Endometrial microvascular endothelial cells (primary cell): ENCODE measurements at regions not wholly inside any gene's neighbourhood (a gene's known extent, or its start where the extent isn't known, plus 50 kb on each side); places are given as distances from the start of the nearest gene placed in this dataset.
"Not testable (repeated sequence)": the region's sequence is repeated elsewhere in the genome, so short reads cannot be mapped to it uniquely, and the experiment has no call there.

Experiments used
- in situ Hi-C: cut with HindIII; loops from 2 replicates; pipeline ENCODE4 v1.10.0; 2017; ENCODE audit warnings: low sequenced_read_pairs, low pct_unique_long_range_greater_than_20kb; ENCODE audit errors: inconsistent ontology term

DNA sequence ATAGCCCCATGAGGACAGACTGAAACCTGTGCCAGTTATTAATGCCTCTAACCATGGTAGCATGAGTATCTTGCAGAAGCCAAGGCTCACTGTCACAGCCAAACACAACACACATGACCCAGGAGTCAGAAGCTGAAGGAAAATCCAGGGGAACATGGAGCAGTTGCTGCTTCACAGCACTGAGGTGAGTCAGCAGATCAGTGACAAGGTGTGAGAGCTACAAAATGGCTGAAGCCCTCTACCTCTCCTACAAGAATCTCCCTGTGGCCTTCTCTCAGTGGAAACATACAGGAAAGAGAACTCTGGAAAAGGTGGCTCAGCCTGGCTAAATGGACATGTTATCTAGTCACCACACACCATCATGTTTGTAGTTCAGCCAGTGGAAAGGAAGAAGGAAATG, 93.5 kb downstream of the NAB1 start:
- in situ Hi-C loops, result no loop called here

GRCh38 chr2:190744041-190744440, 95.2 kb downstream of the NAB1 start:
- in situ Hi-C loops, result no loop called here

- in situ Hi-C loops, result no loop called here
Observed at GRCh38 chr2:190746971-190747761, 98.3 kb downstream of the NAB1 start.

DNA sequence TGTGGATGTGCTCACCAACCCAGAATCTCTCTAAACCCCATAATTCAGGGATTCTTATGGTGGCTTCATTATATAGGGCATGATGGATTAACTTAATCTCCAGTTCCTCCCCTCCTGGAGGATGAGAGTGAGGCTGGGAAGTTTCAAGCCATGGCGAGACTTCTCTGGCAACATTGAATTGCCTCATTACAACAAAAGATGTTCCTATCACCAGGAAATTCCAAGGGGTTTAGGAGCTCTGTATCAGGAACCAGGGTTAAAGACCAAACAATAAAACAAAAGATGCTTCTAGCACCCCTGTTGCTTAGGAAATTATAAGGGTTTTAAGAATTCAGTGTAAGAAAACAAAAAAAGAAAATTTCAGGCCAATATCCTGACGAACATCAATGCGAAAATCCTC, 100.1 kb downstream of the NAB1 start:
- in situ Hi-C loops, result no loop called here

DNA sequence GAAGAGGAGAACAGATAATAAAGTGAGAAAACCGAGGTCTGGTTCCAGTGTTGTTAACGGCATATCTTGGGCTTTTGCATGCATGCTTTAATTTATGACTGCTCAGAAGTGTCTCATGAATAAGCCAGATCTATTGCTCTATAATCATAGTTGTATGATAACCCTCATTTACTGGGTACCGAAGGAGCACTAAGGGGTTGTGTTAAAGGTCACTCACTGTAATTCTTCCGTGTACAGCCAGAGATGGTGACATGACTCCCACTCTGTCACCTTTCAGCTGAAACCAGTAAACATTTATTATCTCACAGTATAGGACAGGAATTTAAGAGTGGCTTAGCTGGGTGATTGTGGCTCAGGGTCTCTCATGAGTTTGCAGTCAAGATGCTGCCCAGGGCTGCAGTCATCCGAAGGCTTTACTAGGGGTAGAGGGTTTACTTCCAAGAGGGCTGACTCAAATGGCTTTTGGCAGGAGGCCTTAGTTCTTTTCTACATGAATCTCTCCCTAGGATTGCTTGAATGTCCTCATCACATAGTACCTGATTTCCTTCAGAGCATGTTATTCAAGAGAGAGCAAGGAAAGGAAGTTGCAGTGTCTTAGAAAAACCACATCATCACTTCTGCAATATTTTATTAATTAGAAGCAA, 107.0 kb downstream of the NAB1 start:
- in situ Hi-C loops, result no loop called here

DNA sequence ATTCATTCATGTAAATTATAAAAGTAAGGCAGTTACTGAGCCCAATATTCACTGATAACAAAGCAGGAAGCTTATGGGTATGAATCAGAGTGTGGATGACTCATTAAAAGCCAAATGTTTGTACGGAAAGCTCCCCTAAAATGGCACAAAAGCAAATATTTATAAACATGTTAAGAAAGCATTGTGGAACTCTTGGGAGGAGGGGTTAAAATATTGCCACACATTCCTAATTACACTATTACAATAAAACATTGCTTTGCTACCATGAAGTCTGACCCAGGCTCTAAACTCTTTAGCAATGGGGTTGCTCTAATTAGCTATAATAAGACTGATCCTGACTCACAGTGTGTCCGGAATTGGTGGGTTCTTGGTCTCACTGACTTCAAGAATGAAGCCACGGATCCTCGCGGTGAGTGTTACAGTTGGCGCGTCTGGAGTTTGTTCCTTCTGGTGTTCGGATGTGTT, 110.9 kb downstream of the NAB1 start:
- in situ Hi-C loops, result no loop called here

DNA sequence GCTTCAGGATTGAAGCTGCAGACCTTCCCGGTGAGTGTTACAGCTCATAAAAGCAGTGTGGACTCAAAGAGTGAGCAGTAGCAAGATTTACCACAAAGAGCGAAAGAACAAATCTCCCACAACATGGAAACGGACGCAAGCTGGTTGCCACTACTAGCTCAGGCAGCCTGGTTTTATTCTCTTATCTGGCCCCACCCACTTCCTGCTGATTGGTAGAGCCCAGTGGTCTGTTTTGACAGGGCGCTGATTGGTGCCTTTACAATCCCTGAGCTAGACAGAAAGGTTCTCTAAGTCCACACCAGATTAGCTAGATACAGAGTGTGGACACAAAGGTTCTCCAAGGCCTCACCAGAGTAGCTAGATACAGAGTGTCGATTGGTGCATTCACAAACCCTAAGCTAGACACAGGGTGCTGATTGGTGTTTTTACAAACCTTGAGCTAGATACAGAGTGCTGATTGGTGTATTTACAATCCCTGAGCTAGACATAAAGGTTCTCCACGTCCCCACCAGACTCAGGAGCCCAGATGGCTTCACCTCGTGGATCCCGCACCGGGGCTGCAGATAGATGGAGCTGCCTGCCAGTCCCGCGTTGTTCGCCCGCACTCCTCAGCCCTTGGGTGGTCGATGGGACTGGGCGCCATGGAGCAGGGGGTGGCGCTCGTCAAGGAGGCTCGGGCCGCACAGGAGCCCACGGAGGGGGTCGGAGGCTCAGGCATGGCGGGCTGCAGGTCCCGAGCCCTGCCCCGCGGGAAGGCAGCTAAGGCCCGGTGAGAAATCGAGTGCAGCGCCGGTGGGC, 111.7 kb downstream of the NAB1 start:
- in situ Hi-C loops, result not testable (repeated sequence)

DNA sequence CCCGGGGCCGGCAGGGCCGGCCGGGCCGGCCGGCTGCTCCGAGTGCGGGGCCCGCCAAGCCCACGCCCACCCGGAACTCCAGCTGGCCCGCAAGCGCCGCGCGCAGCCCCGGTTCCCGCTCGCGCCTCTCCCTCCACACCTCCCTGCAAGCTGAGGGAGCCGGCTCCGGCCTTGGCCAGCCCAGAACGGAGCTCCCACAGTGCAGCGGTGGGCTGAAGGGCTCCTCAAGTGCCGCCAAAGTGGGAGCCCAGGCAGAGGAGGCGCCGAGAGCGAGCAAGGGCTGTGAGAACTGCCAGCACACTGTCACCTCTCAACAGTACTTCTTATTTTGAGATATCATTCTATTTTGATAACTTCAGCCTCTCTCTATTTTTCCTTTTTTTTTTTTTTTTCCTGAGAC, 112.3 kb downstream of the NAB1 start:
- in situ Hi-C loops, result not testable (repeated sequence)

- in situ Hi-C loops, result no loop called here
Observed at GRCh38 chr2:190762566-190762965, 113.7 kb downstream of the NAB1 start.

GRCh38 chr2:190763100-190763499, 114.2 kb downstream of the NAB1 start:
- in situ Hi-C loops, result no loop called here

DNA sequence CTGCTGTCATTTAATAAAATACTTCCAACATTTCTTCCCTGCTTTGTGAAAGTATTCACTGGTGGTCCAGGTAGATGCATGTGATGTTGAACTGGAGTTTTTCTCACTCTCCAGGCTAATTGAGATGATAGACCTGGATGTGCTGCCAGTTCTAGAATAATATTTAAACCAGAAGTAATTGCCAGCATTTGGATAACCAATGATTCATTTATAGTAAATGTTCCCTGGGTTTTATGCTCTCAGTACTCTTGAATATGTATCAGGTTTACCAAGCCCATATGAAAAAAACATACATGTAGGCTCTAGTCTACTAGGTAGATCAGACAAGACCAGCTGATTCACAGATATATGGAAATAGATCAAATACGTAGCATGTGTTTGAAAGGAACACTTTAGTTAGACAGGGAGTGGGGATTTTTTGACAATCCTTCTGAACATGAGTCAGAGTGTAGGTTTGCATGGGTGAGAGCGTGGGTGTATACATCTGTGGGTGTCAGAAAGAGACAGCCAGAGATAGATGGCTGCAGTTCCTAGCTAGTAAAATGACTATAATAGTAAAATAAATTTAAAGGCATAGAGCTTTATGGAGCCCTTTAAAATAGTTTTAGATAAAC, 115.1 kb downstream of the NAB1 start:
- in situ Hi-C loops, result no loop called here

DNA sequence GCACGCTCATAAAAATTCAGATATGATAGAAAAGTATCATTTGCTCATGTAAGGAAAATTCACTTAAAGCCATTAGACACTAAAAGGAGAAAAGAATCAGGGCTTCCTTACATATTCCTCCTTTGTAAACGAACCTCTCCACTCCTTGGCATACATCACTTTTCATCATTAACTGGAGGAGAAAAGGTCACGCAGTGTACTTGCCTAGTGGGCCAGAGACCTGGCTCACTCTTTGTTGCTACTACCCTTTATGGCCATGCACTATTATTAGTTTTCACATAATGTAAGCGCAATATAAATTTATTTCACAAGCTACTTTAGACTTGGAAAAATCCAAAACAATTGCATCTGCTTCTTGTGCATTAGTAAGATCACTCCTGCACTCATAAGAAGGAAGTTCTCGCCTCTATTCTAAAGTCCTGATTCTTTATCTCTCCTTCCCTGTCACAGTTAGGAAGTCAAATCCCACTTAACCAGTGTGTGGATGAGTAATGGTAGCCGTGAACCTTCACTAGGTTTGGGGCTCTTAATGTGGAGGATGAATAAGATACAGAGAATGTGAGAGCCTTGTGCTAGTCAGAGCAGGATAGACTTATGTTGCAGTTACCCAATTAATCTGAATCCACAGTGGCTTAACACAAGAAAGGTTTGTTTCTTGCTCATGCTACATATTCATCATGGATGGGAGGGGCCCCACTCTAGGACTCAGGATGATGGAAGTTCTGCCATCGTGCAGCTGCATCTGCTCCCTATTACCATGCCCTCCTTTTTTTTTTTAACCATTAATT, 115.0 kb upstream of the GLS start:
- in situ Hi-C loops, result no loop called here

DNA sequence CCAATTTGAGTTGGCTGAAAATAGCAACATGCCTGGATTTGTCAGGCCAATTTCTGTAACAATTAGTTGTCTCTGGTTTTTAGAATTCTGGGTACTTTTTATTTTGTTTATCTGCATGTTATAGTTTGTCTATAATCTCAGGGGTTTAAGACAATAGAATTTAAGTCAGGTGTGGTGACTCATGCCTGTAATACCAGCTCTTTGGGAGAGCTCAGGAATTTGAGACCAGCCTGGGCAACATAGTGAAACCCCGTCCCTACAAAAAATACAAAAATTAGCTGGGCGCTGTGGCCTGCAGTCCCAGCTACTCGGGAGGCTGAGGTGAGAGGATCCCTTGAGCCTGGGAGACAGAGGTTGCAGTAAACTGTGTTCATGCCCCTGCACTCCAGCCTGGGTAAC, 114.4 kb upstream of the GLS start:
- in situ Hi-C loops, result no loop called here

GRCh38 chr2:190766595-190766994, 114.0 kb upstream of the GLS start:
- in situ Hi-C loops, result no loop called here

DNA sequence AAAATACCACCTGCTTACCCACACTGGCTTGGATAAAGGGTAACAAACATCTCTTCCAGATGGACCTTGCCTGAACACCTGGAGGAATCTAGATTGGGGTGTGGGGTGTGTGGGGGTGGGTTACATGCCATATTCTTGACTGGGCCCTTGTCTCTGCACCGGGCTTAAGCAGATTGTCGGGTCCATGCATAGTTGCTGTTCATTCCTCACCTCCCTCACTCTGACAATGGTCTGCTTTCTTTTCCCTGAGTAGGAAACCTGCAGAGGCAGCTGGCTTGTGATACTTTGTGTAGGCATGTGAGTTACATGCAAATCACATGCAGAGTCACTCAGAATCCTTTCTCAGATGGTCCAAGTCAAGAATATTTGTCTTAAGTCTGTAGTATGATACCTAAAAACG, 112.8 kb upstream of the GLS start:
- in situ Hi-C loops, result no loop called here

GRCh38 chr2:190769258-190769657, 111.4 kb upstream of the GLS start:
- in situ Hi-C loops, result no loop called here

GRCh38 chr2:190771726-190772125, 108.9 kb upstream of the GLS start:
- in situ Hi-C loops, result no loop called here

- in situ Hi-C loops, result no loop called here
Observed at GRCh38 chr2:190780594-190780993, 100.0 kb upstream of the GLS start.
